Osteoblast (primary cell): ENCODE measurements at regions not wholly inside any gene's neighbourhood (a gene's known extent, or its start where the extent isn't known, plus 50 kb on each side); places are given as distances from the start of the nearest gene placed in this dataset.

Source experiments
- DNase-seq: peaks from one replicate; pipeline ENCODE4 v3.0.0; 2011; ENCODE audit warnings: low spot score, mixed read lengths; ENCODE audit not compliant: insufficient read length; ENCODE audit errors: missing footprints
- H2AFZ ChIP-seq: 2 replicates; pipeline ENCODE4 v1.6.0; 2011; ENCODE audit warnings: mild to moderate bottlenecking, low read length
- H3K27ac ChIP-seq: 2 replicates; pipeline ENCODE4 v1.5.1; 2011; ENCODE audit warnings: mild to moderate bottlenecking, low read depth, low read length, moderate library complexity
- H3K27me3 ChIP-seq: 2 replicates; pipeline ENCODE4 v1.6.0; 2012; ENCODE audit warnings: mild to moderate bottlenecking, control low read depth, inconsistent platforms, low read length, moderate library complexity; ENCODE audit not compliant: insufficient read depth
- H3K36me3 ChIP-seq: 2 replicates; pipeline ENCODE4 v1.5.1; 2011; ENCODE audit warnings: mild to moderate bottlenecking, low read length, control low read depth, moderate library complexity; ENCODE audit not compliant: insufficient read depth
- H3K4me1 ChIP-seq: 2 replicates; pipeline ENCODE4 v1.5.1; 2011; ENCODE audit warnings: mild to moderate bottlenecking, low read length, control low read depth, moderate library complexity; ENCODE audit not compliant: insufficient read depth
- H3K4me2 ChIP-seq: 2 replicates; pipeline ENCODE4 v1.6.0; 2011; ENCODE audit warnings: mild to moderate bottlenecking, low read length; ENCODE audit not compliant: insufficient read depth
- H3K4me3 ChIP-seq: fragments of 200-600 bp; sonication (generic); 3 replicates; pipeline ENCODE4 v1.5.1; 2012; ENCODE audit warnings: mild to moderate bottlenecking, low read length, inconsistent platforms; ENCODE audit not compliant: insufficient read depth
- H3K79me2 ChIP-seq: 2 replicates; pipeline ENCODE4 v1.6.0; 2012; ENCODE audit warnings: mild to moderate bottlenecking, low read length, control low read depth, inconsistent platforms; ENCODE audit not compliant: insufficient read depth
- H3K9me3 ChIP-seq: 2 replicates; pipeline ENCODE4 v1.5.1; 2011; ENCODE audit warnings: low read depth, low read length, control low read depth
- H4K20me1 ChIP-seq: 2 replicates; pipeline ENCODE4 v1.6.0; 2012; ENCODE audit warnings: mild to moderate bottlenecking, low read length, control low read depth; ENCODE audit not compliant: insufficient read depth
- TF ChIP-seq, protein P1 (sequence below): IDR thresholded peaks from 2 replicates; pipeline ENCODE4 v1.5.1; 2011; ENCODE audit warnings: mild to moderate bottlenecking, low read depth, low read length, moderate library complexity; ENCODE audit errors: extremely low read depth

DNA sequence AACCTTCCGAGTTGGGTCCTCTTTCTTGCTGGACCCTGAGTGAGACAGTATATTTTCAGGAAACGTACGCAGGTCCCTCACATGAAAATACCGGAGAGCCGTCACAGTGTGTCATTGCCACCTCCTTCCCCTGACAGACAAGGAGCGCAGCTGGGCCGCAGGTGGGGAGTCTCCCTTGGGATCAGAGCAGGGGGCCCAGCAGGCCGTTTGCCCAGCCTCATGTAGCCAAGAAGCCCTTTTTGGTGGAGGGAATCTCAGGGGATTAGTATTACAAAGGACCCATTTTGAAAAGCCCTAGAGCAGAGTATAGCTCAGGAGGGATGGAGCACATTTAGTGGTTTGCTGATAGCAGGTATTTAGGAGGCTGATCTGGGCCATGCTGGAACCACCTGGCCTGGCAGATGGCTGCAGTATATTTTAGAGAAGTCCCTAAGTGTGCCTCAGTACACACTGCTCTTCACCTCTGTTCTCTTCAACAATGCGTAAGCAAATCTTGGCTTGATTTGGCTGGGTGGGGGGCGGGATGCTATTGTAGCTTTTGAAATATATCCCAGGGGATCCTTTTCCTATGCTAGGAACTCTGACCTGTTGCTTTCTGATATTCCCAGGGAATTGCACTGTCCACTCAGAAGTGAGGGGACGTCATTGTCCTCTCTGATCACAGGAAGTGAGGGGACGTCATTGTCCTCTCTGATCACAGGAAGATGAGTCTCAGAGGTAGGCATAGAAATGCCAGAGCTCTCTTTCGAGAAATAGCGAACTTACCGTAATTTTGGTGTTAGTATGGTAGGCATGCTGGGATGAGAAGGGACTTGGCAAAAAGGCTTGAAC is 171.9 kb downstream of the HRH4 start:
- Histone ChIP-seq H3K79me2 (no peaks in the 10 kb centered on the region), H2AFZ (no peak overlapping the region), H4K20me1 (no peaks in the 10 kb centered on the region), H3K4me3 (no peak overlapping the region), H3K4me1 (no peaks in the 10 kb centered on the region), H3K4me2 (no peak overlapping the region), H3K36me3 (no peaks in the 10 kb centered on the region), H3K9me3 (no peaks in the 10 kb centered on the region), H3K27ac (no peak overlapping the region), H3K27me3 (no peaks in the 10 kb centered on the region)
- TF ChIP-seq, protein P1, sequence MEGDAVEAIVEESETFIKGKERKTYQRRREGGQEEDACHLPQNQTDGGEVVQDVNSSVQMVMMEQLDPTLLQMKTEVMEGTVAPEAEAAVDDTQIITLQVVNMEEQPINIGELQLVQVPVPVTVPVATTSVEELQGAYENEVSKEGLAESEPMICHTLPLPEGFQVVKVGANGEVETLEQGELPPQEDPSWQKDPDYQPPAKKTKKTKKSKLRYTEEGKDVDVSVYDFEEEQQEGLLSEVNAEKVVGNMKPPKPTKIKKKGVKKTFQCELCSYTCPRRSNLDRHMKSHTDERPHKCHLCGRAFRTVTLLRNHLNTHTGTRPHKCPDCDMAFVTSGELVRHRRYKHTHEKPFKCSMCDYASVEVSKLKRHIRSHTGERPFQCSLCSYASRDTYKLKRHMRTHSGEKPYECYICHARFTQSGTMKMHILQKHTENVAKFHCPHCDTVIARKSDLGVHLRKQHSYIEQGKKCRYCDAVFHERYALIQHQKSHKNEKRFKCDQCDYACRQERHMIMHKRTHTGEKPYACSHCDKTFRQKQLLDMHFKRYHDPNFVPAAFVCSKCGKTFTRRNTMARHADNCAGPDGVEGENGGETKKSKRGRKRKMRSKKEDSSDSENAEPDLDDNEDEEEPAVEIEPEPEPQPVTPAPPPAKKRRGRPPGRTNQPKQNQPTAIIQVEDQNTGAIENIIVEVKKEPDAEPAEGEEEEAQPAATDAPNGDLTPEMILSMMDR, result no peak
- no peak for DNase-seq

DNA sequence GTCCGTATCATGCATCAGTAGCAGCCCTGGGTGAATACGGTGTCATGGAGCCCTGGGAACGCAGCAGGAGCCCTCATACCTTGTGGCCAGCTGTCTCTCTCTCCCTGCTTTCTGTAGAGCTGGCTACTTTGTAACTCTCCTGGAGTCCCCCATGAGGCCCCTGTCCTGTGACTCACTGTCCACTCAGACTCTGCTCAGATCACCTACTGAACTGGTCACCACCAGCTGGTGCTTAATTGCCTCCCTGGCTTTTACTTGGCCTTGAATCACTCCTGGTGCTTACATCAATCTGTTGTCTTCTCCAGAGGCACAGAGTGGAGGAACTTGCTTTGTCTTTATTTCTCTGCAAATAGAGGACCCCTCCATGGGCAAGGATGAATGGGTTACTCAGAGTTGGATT is 172.7 kb downstream of the HRH4 start:
- H3K79me2 ChIP-seq, result no peaks in the 10 kb centered on the region
- no peak overlapping the region for H3K4me3 ChIP-seq
- H3K36me3 ChIP-seq, result no peaks in the 10 kb centered on the region
- TF ChIP-seq, protein P1, result no peak
- H3K9me3 ChIP-seq, result no peaks in the 10 kb centered on the region
- H3K27me3 ChIP-seq, result no peaks in the 10 kb centered on the region
- no peaks in the 10 kb centered on the region for H4K20me1 ChIP-seq
- H3K4me1 ChIP-seq, result no peaks in the 10 kb centered on the region
- no peak overlapping the region for H3K27ac ChIP-seq
- no peak for DNase-seq
- no peak overlapping the region for H2AFZ ChIP-seq
- no peak overlapping the region for H3K4me2 ChIP-seq

DNA sequence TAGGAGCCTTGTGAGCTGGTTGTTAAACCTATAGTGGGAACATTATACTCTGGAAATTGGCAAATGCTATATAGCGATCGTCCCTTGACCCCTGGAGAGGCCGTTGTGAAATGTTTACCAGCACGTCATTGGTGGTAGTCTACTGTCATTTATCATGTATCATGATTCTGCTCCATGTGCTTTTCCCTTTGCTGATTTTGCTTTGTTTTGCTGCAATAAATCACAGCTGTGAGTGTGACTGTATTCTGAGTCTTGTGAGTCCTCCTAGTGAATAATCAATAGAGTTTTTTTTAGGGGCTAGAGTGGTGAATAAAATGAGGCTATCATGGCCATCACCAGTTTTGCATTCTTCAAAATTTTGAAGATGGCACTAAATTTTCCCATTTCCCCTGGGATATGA is 189.1 kb downstream of the HRH4 start:
- Histone ChIP-seq H3K27ac (no peak overlapping the region), H3K79me2 (no peaks in the 10 kb centered on the region), H3K4me2 (no peak overlapping the region), H3K9me3 (no peaks in the 10 kb centered on the region), H3K4me3 (no peak overlapping the region), H2AFZ (no peak overlapping the region), H3K36me3 (no peaks in the 10 kb centered on the region), H3K27me3 (no peaks in the 10 kb centered on the region), H4K20me1 (no peaks in the 10 kb centered on the region), H3K4me1 (no peaks in the 10 kb centered on the region)
- TF ChIP-seq, protein P1, result no peak
- no peak for DNase-seq

DNA sequence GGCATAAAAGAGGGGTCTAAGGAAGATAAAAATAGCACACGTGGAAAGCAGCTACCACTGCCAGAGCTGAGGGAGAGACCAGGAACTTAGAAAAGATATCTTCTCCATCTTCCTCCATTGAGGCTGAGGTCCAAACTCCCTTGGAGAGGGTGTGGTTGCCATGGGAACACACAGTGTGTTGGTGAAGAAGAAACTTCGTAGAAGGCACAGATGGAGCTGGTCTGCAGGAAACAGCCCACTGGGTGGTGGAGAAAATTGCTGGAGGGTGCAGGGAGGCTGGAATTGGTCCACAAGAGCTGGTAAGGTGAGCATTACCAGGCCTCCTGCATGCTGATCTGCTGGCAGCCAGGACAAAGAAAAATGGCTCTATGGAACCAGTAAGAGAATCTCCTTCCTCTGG is 191.0 kb downstream of the HRH4 start:
- TF ChIP-seq, protein P1, result no peak
- Histone ChIP-seq H3K36me3 (no peaks in the 10 kb centered on the region), H3K9me3 (no peaks in the 10 kb centered on the region), H3K79me2 (no peaks in the 10 kb centered on the region), H3K4me3 (no peak overlapping the region), H4K20me1 (no peaks in the 10 kb centered on the region), H3K4me1 (no peaks in the 10 kb centered on the region), H3K27ac (no peak overlapping the region), H2AFZ (no peak overlapping the region), H3K4me2 (no peak overlapping the region), H3K27me3 (no peaks in the 10 kb centered on the region)
- DNase-seq, result peak; percentile 36
